NCI-H1417 treated with DMSO at 0.1 percent for 48 hours (cell line): ENCODE measurements at regions not wholly inside any gene's neighbourhood (a gene's known extent, or its start where the extent isn't known, plus 50 kb on each side); places are given as distances from the start of the nearest gene placed in this dataset.

Source experiments
- DNase-seq: peaks from one replicate; lab custom pipeline; 2025; lab: John Stamatoyannopoulos, UW

- DNase-seq: no peak
Observed at GRCh38 chr2:133667085-133667484, 98.8 kb upstream of the NCKAP5 start.

GRCh38 chr2:133667968-133668367, 99.7 kb upstream of the NCKAP5 start:
- no peak for DNase-seq

GRCh38 chr2:133668547-133668946, 100.3 kb upstream of the NCKAP5 start:
- no peak for DNase-seq

GRCh38 chr2:133673305-133673905, 105.1 kb upstream of the NCKAP5 start:
- DNase-seq: no peak

GRCh38 chr2:133674066-133674432, 105.8 kb upstream of the NCKAP5 start:
- DNase-seq: no peak

- DNase-seq: no peak
Observed at GRCh38 chr2:133674433-133675331, 106.4 kb upstream of the NCKAP5 start.

- DNase-seq: no peak
Observed at GRCh38 chr2:133676392-133677130, 108.3 kb upstream of the NCKAP5 start.

- no peak for DNase-seq
Observed at GRCh38 chr2:133680343-133681049, 112.2 kb upstream of the NCKAP5 start.

GRCh38 chr2:133682347-133682746, 114.1 kb upstream of the NCKAP5 start:
- DNase-seq: no peak

GRCh38 chr2:133682906-133683305, 114.6 kb upstream of the NCKAP5 start:
- no peak for DNase-seq

GRCh38 chr2:133685636-133686215, 117.5 kb upstream of the NCKAP5 start:
- DNase-seq: no peak

GRCh38 chr2:133690780-133691179, 122.5 kb upstream of the NCKAP5 start:
- no peak for DNase-seq

GRCh38 chr2:133691336-133691735, 123.1 kb upstream of the NCKAP5 start:
- no peak for DNase-seq

- DNase-seq: no peak
Observed at GRCh38 chr2:133705287-133705686, 137.0 kb upstream of the NCKAP5 start.

GRCh38 chr2:133710613-133711012, 142.3 kb upstream of the NCKAP5 start:
- no peak for DNase-seq

GRCh38 chr2:133711201-133711600, 142.9 kb upstream of the NCKAP5 start:
- DNase-seq: no peak

GRCh38 chr2:133711806-133712205, 143.5 kb upstream of the NCKAP5 start:
- DNase-seq: no peak

- no peak for DNase-seq
Observed at GRCh38 chr2:133712369-133712768, 144.1 kb upstream of the NCKAP5 start.

GRCh38 chr2:133713049-133713580, 144.9 kb upstream of the NCKAP5 start:
- no peak for DNase-seq

- DNase-seq: no peak
Observed at GRCh38 chr2:133716166-133716565, 147.9 kb upstream of the NCKAP5 start.

- DNase-seq: no peak
Observed at GRCh38 chr2:133717497-133717896, 149.2 kb upstream of the NCKAP5 start.
